ENCODE measurements at regions not wholly inside any gene's neighbourhood (a gene's known extent, or its start where the extent isn't known, plus 50 kb on each side); places are given as distances from the start of the nearest gene placed in this dataset.
"Not testable (repeated sequence)": the region's sequence is repeated elsewhere in the genome, so short reads cannot be mapped to it uniquely, and the experiment has no call there.

DNA sequence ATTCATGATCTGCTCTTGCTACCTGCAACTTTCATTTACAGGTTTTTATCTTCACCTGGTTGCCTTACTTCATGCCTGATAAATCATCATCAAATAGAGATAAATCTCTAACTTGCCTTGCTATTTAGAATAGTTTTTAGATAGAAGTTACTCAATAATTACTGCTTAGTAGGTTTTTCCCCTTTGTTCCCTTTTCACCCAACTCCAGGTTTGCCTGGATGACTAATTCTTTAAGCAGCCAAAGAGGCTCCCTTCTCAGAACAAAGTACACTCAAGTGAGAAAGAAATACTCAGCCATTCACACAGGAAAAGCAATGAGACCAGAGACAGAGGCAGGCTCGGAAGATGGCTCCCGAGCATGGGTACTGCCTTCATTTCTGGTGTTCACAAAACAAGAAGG, 268.1 kb upstream of the CRBN start:
- DNase-seq (ENCODE audit: low read depth in 2 of 2): no peak

GRCh38 chr3:3446251-3446650, 266.8 kb upstream of the CRBN start:
- no peak for DNase-seq (ENCODE audit: low read depth in 2 of 2)

- DNase-seq (ENCODE audit: low read depth in 2 of 2): no peak
Observed at GRCh38 chr3:3443482-3443881, 264.0 kb upstream of the CRBN start.

DNA sequence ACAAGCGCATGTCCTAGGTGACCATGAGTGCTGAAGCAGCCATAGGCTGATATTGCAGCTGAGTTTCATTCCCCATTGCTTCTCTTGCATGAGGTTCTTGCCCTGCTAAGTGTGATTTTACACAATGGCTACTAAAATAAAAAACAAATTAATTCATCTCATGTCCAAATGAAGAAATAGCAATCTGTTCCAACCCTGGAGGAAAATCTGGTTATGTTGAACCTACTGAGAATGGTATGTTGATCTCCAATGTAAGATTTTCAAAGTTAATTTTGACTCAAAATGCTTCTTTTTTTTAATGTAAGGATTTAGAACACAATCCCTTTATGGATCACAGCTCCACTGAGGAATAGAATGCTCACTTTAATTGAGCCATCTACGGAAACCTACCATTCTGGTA, 254.2 kb upstream of the CRBN start:
- no peak for DNase-seq (ENCODE audit: low read depth in 2 of 2)

DNA sequence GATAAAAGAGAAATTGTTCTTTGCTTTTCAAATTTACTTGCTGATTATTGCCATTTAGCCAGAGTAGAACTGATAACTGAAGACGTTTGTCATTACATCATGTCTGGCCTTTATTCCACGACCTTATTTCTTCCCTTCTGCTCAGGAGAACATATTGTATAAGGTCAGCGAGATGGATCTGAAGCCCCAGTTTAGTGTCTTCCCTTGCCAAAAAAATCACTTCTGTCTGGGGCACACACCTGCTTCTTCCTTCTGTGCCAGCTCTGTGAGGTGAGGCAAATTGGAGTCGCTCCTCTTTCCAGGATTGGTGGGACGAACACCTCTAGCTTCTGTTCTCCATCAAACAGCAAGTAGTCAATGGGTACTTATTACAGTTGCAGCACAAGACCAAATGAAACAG, 250.3 kb upstream of the CRBN start:
- no peak for DNase-seq (ENCODE audit: low read depth in 2 of 2)

- DNase-seq (ENCODE audit: low read depth in 2 of 2): not testable (repeated sequence)
Observed at GRCh38 chr3:3407707-3408106, 228.2 kb upstream of the CRBN start.

- no peak for DNase-seq (ENCODE audit: low read depth in 2 of 2)
Observed at GRCh38 chr3:3405131-3405530, 225.6 kb upstream of the CRBN start.

DNA sequence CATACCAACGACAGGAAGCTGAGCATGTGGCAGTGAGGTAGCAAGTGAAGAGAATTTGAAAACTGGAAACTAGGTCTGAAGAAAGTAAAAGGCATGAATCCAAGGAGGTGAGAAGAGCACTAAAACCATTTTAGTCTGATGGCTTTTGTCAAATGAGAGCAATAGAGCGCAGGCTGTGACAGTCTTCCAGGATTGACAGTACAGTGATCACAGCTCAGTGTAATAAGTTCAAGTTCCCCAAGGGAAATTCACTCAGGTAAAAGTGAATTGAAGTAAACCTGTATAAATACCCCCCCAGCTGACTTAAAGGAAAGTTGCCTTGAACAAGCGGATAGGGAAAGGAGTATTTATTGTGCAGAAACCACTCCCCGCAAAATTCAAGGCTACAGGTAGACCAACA, 224.2 kb upstream of the CRBN start:
- no peak for DNase-seq (ENCODE audit: low read depth in 2 of 2)

DNA sequence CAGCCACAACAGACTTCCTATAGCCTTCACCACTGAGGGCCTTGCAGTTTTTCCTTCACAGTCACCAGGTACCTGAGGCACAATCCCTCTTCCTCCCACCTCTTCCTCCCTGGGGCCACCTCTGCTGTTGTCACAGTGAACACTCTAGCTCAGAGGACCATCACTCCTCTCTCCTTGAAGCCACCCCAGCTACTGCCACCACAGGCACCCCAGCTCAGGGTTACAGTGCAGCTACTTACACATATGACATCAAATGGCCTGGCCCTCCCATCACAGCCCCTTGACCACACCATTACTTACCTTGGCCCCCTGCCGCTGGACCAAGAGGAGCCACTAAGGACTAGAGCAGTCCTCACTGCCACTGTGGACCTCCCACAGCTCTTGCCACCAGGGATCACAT, 213.5 kb upstream of the CRBN start:
- DNase-seq (ENCODE audit: low read depth in 2 of 2): no peak

- no peak for DNase-seq (ENCODE audit: low read depth in 2 of 2)
Observed at GRCh38 chr3:3383461-3383860, 204.0 kb upstream of the CRBN start.

DNA sequence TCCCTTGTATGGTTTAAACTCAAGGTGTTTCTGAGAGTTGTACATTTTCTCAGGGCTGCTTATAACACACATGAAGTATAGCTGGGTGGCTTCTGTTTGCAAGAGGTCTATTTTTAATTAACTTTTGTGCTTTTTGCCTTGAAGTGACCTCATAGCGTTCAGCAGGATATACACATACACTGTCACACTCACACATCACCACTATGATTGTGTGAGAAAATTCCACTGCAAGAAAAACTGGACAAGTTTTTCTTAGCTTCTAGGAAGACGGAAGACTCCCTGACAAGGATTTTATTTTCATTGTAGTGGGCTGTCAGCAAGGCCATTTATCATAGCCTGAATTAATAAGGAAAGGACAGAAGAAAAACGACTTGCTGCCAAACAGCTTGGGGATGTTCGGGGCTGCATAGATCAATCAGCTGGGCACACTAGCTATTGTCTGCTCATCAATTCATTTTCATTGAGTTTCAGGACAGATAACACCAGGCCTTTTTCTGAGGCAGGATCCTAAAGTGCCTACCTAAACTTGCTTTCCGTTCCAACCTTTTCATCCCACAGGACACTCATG, 192.8 kb upstream of the CRBN start:
- DNase-seq (ENCODE audit: low read depth in 2 of 2): no peak

GRCh38 chr3:3368306-3368705, 188.8 kb upstream of the CRBN start:
- DNase-seq (ENCODE audit: low read depth in 2 of 2): no peak

- DNase-seq (ENCODE audit: low read depth in 2 of 2): no peak
Observed at GRCh38 chr3:3366386-3366785, 186.9 kb upstream of the CRBN start.

- no peak for DNase-seq (ENCODE audit: low read depth in 2 of 2)
Observed at GRCh38 chr3:3365716-3366115, 186.2 kb upstream of the CRBN start.

GRCh38 chr3:3356846-3357245, 177.4 kb upstream of the CRBN start:
- DNase-seq (ENCODE audit: low read depth in 2 of 2): no peak

- DNase-seq (ENCODE audit: low read depth in 2 of 2): no peak
Observed at GRCh38 chr3:3355442-3355841, 176.0 kb upstream of the CRBN start.

- no peak for DNase-seq (ENCODE audit: low read depth in 2 of 2)
Observed at GRCh38 chr3:3353153-3353552, 173.7 kb upstream of the CRBN start.

- DNase-seq (ENCODE audit: low read depth in 2 of 2): no peak
Observed at GRCh38 chr3:3351226-3351625, 171.7 kb upstream of the CRBN start.

DNA sequence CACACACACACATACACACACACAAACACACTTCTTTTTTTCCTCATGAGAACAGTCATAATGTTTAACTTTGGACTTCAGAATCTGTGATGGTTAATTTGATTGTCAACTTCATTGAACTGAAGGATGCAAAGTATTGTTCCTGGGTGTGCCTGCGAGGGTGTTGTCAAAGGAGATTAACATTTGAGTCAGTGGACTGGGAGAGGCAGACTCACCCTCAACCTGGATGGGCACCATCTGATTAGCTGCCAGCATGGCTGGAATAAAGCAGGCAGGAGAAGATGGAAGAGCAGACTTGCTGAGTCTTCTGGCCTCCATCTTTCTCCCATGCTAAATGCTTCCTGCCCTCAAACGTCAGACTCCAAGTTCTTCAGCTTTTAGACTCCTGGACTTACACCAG, 167.6 kb upstream of the CRBN start:
- DNase-seq (ENCODE audit: low read depth in 2 of 2): not testable (repeated sequence)

DNA sequence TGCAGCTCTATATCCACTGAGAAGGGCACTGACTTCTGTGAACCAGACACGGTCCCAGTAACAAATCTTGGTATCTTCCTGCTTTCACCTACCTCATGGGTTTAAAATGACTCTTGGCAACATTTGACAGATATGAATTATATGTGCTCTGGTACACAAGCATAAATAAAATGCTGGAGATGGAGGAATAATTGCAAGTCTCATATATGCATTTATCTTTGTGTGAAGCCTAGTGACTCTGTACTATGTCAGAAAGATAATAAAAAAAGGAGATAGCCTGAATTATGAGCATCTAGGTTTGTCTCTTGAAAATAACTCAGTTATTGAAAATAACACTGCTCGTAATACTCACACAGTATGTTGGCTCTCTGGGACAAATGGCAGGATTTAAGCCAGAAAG, 167.1 kb upstream of the CRBN start:
- DNase-seq (ENCODE audit: low read depth in 2 of 2): no peak

- DNase-seq (ENCODE audit: low read depth in 2 of 2): no peak
Observed at GRCh38 chr3:3342141-3342540, 162.7 kb upstream of the CRBN start.

- DNase-seq (ENCODE audit: low read depth in 2 of 2): no peak
Observed at GRCh38 chr3:3340965-3341895, 161.7 kb upstream of the CRBN start.

- DNase-seq (ENCODE audit: low read depth in 2 of 2): no peak
Observed at GRCh38 chr3:3340526-3340925, 161.0 kb upstream of the CRBN start.

DNA sequence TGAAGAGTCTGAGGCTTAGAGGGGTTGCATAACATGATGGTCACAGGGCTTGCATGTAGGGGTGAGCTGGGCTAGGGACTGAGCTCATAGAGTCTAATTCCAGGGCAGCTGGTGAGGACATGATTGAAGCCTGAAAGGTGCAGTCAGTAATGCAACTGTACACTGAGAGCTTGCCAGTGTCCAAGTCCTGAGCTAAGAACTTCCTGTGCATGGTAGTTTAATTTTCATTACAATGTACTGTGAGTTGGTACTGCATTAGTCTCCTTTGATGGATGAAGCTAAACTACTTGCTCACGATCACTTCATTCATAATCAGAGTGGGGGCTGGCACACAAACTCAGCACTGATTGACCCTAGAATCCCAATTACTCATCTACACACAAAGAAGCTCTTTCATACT, 156.4 kb upstream of the CRBN start:
- no peak for DNase-seq (ENCODE audit: low read depth in 2 of 2)
